ENCODE measurements at regions not wholly inside any gene's neighbourhood (a gene's known extent, or its start where the extent isn't known, plus 50 kb on each side); places are given as distances from the start of the nearest gene placed in this dataset.

DNA sequence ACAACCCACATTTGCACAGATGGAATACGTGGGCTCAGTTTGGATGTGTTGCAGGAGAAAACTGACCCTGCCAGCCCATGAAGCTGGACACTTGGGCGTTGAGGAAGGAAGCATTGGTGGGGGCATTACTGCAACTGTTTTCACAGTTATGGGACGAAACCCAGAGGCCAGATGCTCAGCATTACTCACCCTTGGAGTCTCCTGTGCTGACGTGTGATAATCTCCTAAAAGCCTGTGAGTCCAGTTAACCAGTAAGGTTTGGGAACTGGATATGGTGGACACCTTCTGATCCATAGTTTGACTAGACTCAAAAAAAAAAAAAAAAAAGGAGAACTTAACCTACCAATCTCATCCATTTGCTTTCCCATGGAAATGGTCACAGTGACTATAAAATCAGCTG lies 52.8 kb upstream of the EGLN3 start:
- no peaks in the 10 kb centered on the region for H3K36me3 ChIP-seq (ENCODE audit: low read depth)
- H3K9me3 ChIP-seq: no peaks in the 10 kb centered on the region
- no peaks in the 10 kb centered on the region for H3K4me1 ChIP-seq (ENCODE audit: low read depth)
- no peak overlapping the region for H3K4me3 ChIP-seq
- TF ChIP-seq, protein P1, sequence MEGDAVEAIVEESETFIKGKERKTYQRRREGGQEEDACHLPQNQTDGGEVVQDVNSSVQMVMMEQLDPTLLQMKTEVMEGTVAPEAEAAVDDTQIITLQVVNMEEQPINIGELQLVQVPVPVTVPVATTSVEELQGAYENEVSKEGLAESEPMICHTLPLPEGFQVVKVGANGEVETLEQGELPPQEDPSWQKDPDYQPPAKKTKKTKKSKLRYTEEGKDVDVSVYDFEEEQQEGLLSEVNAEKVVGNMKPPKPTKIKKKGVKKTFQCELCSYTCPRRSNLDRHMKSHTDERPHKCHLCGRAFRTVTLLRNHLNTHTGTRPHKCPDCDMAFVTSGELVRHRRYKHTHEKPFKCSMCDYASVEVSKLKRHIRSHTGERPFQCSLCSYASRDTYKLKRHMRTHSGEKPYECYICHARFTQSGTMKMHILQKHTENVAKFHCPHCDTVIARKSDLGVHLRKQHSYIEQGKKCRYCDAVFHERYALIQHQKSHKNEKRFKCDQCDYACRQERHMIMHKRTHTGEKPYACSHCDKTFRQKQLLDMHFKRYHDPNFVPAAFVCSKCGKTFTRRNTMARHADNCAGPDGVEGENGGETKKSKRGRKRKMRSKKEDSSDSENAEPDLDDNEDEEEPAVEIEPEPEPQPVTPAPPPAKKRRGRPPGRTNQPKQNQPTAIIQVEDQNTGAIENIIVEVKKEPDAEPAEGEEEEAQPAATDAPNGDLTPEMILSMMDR (IDR thresholded peaks at IDR 0.05): no peak
- DNase-seq: no peak
- no peak for ATAC-seq
- intact Hi-C loops (cut with DNase I, micrococcal nuclease): no loop called here

DNA sequence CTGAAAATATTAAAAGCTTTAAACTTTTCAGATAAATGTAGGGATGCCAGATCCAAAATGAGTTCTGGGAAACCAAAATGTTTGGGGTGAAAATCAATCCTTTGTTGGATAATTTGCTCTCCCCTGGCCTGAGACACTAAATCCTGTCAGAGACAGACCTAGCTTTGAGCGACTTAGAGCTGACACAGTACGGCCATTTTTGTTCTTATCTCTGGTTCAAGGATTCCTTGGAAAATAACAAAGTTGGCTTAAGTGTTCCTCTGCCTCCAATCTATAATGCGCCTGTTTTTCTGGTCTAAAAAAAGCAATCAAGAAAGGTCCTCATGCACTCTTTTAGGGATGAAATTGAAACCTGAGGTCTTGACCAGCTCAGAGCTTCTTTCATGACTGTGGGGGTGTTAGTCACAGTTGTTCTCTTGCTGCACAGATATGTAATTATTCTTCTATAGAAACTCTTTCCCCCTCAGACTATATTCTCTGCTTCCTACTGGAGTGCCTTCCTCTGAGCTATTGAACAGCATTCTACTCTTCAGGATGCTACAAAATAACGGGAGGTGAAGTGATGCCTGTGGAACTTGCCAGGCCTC lies 52.3 kb upstream of the EGLN3 start:
- TF ChIP-seq, protein P1 (IDR thresholded peaks at IDR 0.05): no peak
- no peaks in the 10 kb centered on the region for H3K9me3 ChIP-seq
- ATAC-seq: no peak
- H3K4me1 ChIP-seq (ENCODE audit: low read depth): no peaks in the 10 kb centered on the region
- H3K4me3 ChIP-seq: no peak overlapping the region
- intact Hi-C loops (cut with DNase I, micrococcal nuclease): no loop called here
- H3K36me3 ChIP-seq (ENCODE audit: low read depth): no peaks in the 10 kb centered on the region
- DNase-seq: no peak
